ENCODE measurements at regions not wholly inside any gene's neighbourhood (a gene's known extent, or its start where the extent isn't known, plus 50 kb on each side); places are given as distances from the start of the nearest gene placed in this dataset.

DNA sequence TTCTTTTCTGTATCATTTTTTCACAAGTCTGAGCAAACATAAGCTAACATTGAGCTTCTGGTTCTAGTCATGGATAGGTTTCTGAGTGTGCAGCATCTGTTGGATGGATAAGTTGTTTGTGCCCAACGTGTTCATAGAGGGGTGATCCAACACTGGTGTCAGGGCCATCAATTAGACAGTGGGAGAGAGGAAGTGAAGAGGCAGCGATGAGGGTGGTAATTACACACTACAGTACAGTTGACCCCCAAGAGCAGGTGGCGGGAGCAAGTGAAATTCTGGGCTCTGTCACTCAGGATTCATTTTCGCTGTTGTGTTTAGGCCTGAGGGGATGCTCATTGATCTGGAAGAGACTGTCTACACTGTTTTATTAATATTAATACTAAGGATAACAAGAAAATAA is 180.0 kb upstream of the CXCR4 start:
- H3K9ac ChIP-seq (ENCODE audit: low read length in 3 of 3), result no peak overlapping the region
- intact Hi-C loops (cut with DNase I), result no loop called here
- no peaks in the 10 kb centered on the region for H3K4me1 ChIP-seq (ENCODE audit: control insufficient read depth in 2 of 3, insufficient read depth in 2 of 3, low read depth in 1 of 3, low read length in 3 of 3)
- H3K27ac ChIP-seq (ENCODE audit: low read depth in 2 of 2, low read length in 2 of 2), result no peak overlapping the region
- H3K27me3 ChIP-seq (ENCODE audit: control insufficient read depth, insufficient read depth, low read length), result no peaks in the 10 kb centered on the region
- no peak for DNase-seq
- FAIRE-seq, result no peak
- no peaks in the 10 kb centered on the region for H3K36me3 ChIP-seq (ENCODE audit: control insufficient read depth in 2 of 3, insufficient read depth in 3 of 3, low read length in 3 of 3)
- H3K9me3 ChIP-seq (ENCODE audit: control insufficient read depth in 2 of 3, insufficient read depth in 1 of 3, low read length in 3 of 3), result no peaks in the 10 kb centered on the region
- no peak overlapping the region for H3K4me3 ChIP-seq (ENCODE audit: low read length in 3 of 3)
- TF ChIP-seq, protein P1, sequence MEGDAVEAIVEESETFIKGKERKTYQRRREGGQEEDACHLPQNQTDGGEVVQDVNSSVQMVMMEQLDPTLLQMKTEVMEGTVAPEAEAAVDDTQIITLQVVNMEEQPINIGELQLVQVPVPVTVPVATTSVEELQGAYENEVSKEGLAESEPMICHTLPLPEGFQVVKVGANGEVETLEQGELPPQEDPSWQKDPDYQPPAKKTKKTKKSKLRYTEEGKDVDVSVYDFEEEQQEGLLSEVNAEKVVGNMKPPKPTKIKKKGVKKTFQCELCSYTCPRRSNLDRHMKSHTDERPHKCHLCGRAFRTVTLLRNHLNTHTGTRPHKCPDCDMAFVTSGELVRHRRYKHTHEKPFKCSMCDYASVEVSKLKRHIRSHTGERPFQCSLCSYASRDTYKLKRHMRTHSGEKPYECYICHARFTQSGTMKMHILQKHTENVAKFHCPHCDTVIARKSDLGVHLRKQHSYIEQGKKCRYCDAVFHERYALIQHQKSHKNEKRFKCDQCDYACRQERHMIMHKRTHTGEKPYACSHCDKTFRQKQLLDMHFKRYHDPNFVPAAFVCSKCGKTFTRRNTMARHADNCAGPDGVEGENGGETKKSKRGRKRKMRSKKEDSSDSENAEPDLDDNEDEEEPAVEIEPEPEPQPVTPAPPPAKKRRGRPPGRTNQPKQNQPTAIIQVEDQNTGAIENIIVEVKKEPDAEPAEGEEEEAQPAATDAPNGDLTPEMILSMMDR (IDR thresholded peaks at IDR 0.05; ENCODE audit: borderline replicate concordance, extremely low read depth, insufficient read depth), result no peak

DNA sequence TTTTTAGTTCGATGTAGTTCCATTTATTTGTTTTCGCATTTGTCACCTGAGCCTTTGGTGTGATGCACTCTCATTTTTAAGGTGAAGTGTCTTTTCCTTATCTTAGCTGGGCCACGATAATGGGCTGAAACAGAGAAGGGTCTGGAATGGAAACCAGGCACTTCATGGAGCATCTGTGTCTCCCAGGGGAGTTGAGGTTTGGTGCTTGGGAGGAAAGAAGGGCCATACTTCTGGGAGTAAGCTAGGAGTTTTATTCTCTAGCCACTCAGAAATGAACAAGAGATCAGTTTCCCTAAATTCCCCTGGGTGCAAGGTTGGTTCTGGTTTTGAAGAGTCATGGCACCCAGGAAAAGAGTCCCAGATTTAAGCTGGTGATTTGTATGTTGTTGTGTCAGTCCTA is 179.4 kb upstream of the CXCR4 start:
- DNase-seq (no peak), FAIRE-seq (no peak)
- Histone ChIP-seq H3K9ac (ENCODE audit: low read length in 3 of 3) (no peak overlapping the region), H3K4me3 (ENCODE audit: low read length in 3 of 3) (no peak overlapping the region), H3K36me3 (ENCODE audit: control insufficient read depth in 2 of 3, insufficient read depth in 3 of 3, low read length in 3 of 3) (no peaks in the 10 kb centered on the region), H3K27me3 (ENCODE audit: control insufficient read depth, insufficient read depth, low read length) (no peaks in the 10 kb centered on the region), H3K4me1 (ENCODE audit: control insufficient read depth in 2 of 3, insufficient read depth in 2 of 3, low read depth in 1 of 3, low read length in 3 of 3) (no peaks in the 10 kb centered on the region), H3K9me3 (ENCODE audit: control insufficient read depth in 2 of 3, insufficient read depth in 1 of 3, low read length in 3 of 3) (no peaks in the 10 kb centered on the region), H3K27ac (ENCODE audit: low read depth in 2 of 2, low read length in 2 of 2) (no peak overlapping the region)
- TF ChIP-seq, protein P1 (IDR thresholded peaks at IDR 0.05; ENCODE audit: borderline replicate concordance, extremely low read depth, insufficient read depth), result no peak
- intact Hi-C loops (cut with DNase I), result no loop called here

DNA sequence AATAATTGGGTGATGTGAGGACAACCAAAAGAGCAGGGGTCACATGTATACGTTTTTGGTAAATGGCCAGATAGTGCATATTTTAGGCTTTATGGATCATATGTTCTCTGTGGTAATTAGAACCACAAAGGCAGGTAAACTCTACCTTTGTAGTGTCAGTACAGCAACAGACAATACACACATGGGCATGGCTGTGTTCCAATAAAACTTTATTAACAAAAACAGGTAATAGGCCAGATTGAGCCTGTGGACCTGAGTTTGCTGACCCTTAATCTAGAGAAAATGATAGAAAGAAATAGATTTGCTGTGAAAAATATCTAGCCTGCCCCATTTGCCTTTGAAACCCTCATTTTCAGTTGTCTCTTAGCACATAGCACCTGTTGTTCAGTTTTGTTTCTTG is 177.2 kb upstream of the CXCR4 start:
- TF ChIP-seq, protein P1 (IDR thresholded peaks at IDR 0.05; ENCODE audit: borderline replicate concordance, extremely low read depth, insufficient read depth), result no peak
- Histone ChIP-seq H3K4me3 (ENCODE audit: low read length in 3 of 3) (no peak overlapping the region), H3K27me3 (ENCODE audit: control insufficient read depth, insufficient read depth, low read length) (no peaks in the 10 kb centered on the region), H3K4me1 (ENCODE audit: control insufficient read depth in 2 of 3, insufficient read depth in 2 of 3, low read depth in 1 of 3, low read length in 3 of 3) (no peaks in the 10 kb centered on the region), H3K27ac (ENCODE audit: low read depth in 2 of 2, low read length in 2 of 2) (no peak overlapping the region), H3K36me3 (ENCODE audit: control insufficient read depth in 2 of 3, insufficient read depth in 3 of 3, low read length in 3 of 3) (no peaks in the 10 kb centered on the region), H3K9me3 (ENCODE audit: control insufficient read depth in 2 of 3, insufficient read depth in 1 of 3, low read length in 3 of 3) (no peaks in the 10 kb centered on the region), H3K9ac (ENCODE audit: low read length in 3 of 3) (no peak overlapping the region)
- intact Hi-C loops (cut with DNase I), result no loop called here
- DNase-seq (no peak), FAIRE-seq (no peak)

DNA sequence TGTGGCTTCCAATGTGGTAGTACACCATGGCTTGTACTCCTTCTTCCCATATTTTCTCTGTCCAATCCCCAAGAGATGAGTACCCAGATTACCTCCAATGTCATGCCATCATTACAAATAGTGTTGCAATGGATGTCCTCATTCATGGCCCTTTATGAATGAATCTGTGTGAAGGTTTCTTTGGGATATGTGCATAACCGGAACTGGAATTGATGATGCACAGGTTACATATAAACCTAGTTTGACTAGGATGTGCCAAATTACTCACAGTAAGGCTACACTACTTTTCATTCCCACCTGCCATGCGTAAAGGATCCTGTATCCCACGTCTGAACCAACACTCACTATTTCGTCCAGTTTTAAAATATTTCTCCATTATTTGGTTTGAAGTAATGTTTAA is 173.9 kb upstream of the CXCR4 start:
- no peak overlapping the region for H3K27ac ChIP-seq (ENCODE audit: low read depth in 2 of 2, low read length in 2 of 2)

More for the DNA sequence above, 173.9 kb upstream of the CXCR4 start:
- DNase-seq (no peak), FAIRE-seq (no peak)
- Histone ChIP-seq H3K4me1 (ENCODE audit: control insufficient read depth in 2 of 3, insufficient read depth in 2 of 3, low read depth in 1 of 3, low read length in 3 of 3) (no peaks in the 10 kb centered on the region), H3K9me3 (ENCODE audit: control insufficient read depth in 2 of 3, insufficient read depth in 1 of 3, low read length in 3 of 3) (no peaks in the 10 kb centered on the region), H3K4me3 (ENCODE audit: low read length in 3 of 3) (no peak overlapping the region), H3K27me3 (ENCODE audit: control insufficient read depth, insufficient read depth, low read length) (no peaks in the 10 kb centered on the region), H3K9ac (ENCODE audit: low read length in 3 of 3) (no peak overlapping the region), H3K36me3 (ENCODE audit: control insufficient read depth in 2 of 3, insufficient read depth in 3 of 3, low read length in 3 of 3) (no peaks in the 10 kb centered on the region)
- intact Hi-C loops (cut with DNase I), result no loop called here
- TF ChIP-seq, protein P1 (IDR thresholded peaks at IDR 0.05; ENCODE audit: borderline replicate concordance, extremely low read depth, insufficient read depth), result no peak

Data from kidney (tissue), 13 donors.